ENCODE measurements at regions not wholly inside any gene's neighbourhood (a gene's known extent, or its start where the extent isn't known, plus 50 kb on each side); places are given as distances from the start of the nearest gene placed in this dataset.

DNA sequence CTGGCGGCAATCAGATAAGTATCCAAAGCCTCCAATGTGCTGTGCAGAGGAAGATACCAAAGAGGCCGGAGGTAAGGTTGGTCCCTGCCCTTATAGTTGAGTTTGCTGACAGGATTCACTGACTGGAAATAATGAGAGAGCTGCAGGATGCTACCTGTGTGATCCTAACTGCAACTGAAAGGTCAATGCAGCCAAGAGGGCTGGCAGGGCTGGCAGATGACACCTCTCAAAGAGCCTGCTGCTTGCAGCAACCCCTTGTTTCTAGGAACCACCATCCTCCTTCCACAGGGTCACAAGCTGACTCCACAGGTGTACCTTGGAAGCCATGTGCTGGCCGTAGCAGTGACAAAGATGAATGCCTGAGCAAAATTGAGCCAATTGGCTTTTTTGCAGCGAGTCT is 348.1 kb downstream of the DDX10 start:
- H3K27ac Mint-ChIP-seq = no peak overlapping the region
- no peaks in the 10 kb centered on the region for H3F3A ChIP-seq (ENCODE audit: low read depth)
- H3K9ac ChIP-seq = no peak overlapping the region
- no peaks in the 10 kb centered on the region for H3K79me2 ChIP-seq (ENCODE audit: low read depth)
- H3K4me1 Mint-ChIP-seq = no peaks in the 10 kb centered on the region
- no peaks in the 10 kb centered on the region for H3K9me3 Mint-ChIP-seq
- H3K36me3 ChIP-seq = no peaks in the 10 kb centered on the region
- H3K9me3 ChIP-seq (ENCODE audit: low read depth) = no peaks in the 10 kb centered on the region
- H3K4me3 ChIP-seq = no peak overlapping the region
- peaks cover 4% of the 10 kb centered on the region for H3K27me3 Mint-ChIP-seq (ENCODE audit: insufficient read depth, low read depth)
- H2AFZ ChIP-seq (replicated peaks) = no peak overlapping the region
- H3K4me1 ChIP-seq = no peaks in the 10 kb centered on the region
- TF ChIP-seq CTCF (IDR thresholded peaks at IDR 0.05) (no peak), EZH2 (IDR thresholded peaks at IDR 0.05) (no peak), EZH2phosphoT487 (IDR thresholded peaks at IDR 0.05) (no peak)
- no peak overlapping the region for H3K4me3 Mint-ChIP-seq
- no peaks in the 10 kb centered on the region for H3K36me3 Mint-ChIP-seq
- no peaks in the 10 kb centered on the region for H3K27me3 ChIP-seq
- H4K20me1 ChIP-seq (ENCODE audit: low read depth) = no peaks in the 10 kb centered on the region
- no peak overlapping the region for H3K27ac ChIP-seq
- DNase-seq (ENCODE audit: low spot score) = no peak
- H3K4me2 ChIP-seq = no peak overlapping the region

GRCh38 chr11:109015283-109015682 is 350.4 kb downstream of the DDX10 start:
- H3K4me3 ChIP-seq = no peak overlapping the region
- H3K9me3 Mint-ChIP-seq = no peaks in the 10 kb centered on the region
- no peak overlapping the region for H3K9ac ChIP-seq
- H4K20me1 ChIP-seq (ENCODE audit: low read depth) = no peaks in the 10 kb centered on the region
- no peaks in the 10 kb centered on the region for H3K4me1 ChIP-seq
- no peaks in the 10 kb centered on the region for H3F3A ChIP-seq (ENCODE audit: low read depth)
- H3K27ac Mint-ChIP-seq = no peak overlapping the region
- H2AFZ ChIP-seq (replicated peaks) = no peak overlapping the region
- no peaks in the 10 kb centered on the region for H3K79me2 ChIP-seq (ENCODE audit: low read depth)
- no peak overlapping the region for H3K4me3 Mint-ChIP-seq
- peaks cover 2% of the 10 kb centered on the region for H3K27me3 Mint-ChIP-seq (ENCODE audit: insufficient read depth, low read depth)
- DNase-seq (ENCODE audit: low spot score) = no peak
- no peaks in the 10 kb centered on the region for H3K27me3 ChIP-seq
- TF ChIP-seq CTCF (IDR thresholded peaks at IDR 0.05) (no peak), EZH2 (IDR thresholded peaks at IDR 0.05) (no peak), EZH2phosphoT487 (IDR thresholded peaks at IDR 0.05) (no peak)
- no peak overlapping the region for H3K27ac ChIP-seq
- no peaks in the 10 kb centered on the region for H3K4me1 Mint-ChIP-seq
- no peaks in the 10 kb centered on the region for H3K36me3 ChIP-seq
- no peaks in the 10 kb centered on the region for H3K36me3 Mint-ChIP-seq
- H3K4me2 ChIP-seq = no peak overlapping the region
- no peaks in the 10 kb centered on the region for H3K9me3 ChIP-seq (ENCODE audit: low read depth)

- Histone ChIP-seq H3K36me3 (no peaks in the 10 kb centered on the region), H4K20me1 (ENCODE audit: low read depth) (no peaks in the 10 kb centered on the region), H3K4me3 (no peak overlapping the region), H2AFZ (replicated peaks) (no peak overlapping the region), H3K9ac (no peak overlapping the region), H3K4me1 (no peaks in the 10 kb centered on the region), H3K4me2 (no peak overlapping the region), H3K9me3 (ENCODE audit: low read depth) (no peaks in the 10 kb centered on the region), H3F3A (ENCODE audit: low read depth) (no peaks in the 10 kb centered on the region), H3K27me3 (no peaks in the 10 kb centered on the region), H3K27ac (no peak overlapping the region), H3K79me2 (ENCODE audit: low read depth) (no peaks in the 10 kb centered on the region)
- no peaks in the 10 kb centered on the region for H3K4me1 Mint-ChIP-seq
- no peak for DNase-seq (ENCODE audit: low spot score)
- no peaks in the 10 kb centered on the region for H3K27me3 Mint-ChIP-seq (ENCODE audit: insufficient read depth, low read depth)
- no peaks in the 10 kb centered on the region for H3K9me3 Mint-ChIP-seq
- no peaks in the 10 kb centered on the region for H3K36me3 Mint-ChIP-seq
- H3K27ac Mint-ChIP-seq = no peak overlapping the region
- H3K4me3 Mint-ChIP-seq = no peak overlapping the region
- TF ChIP-seq CTCF (IDR thresholded peaks at IDR 0.05) = no peak
These were observed 351.9 kb downstream of the DDX10 start for GRCh38 chr11:109016724-109017123.

DNA sequence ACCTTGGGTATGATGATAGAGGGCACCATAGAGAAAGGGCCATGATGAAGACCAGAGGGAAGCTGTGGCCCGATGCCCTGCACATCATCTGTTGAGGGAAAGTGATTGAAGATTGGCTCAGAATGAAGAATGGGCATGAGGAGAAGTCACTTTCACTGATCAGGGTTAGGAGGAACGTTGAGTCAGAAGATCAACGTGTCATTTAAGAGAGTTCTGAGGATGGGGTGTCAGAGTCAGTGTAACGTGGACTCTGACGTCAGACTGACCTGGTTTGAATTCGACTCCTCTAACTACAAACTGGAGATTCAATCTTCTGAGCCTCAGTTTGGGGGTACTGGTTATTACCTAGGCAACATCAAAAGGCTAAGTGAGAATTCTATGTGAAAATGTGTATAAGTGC is 352.6 kb downstream of the DDX10 start:
- Histone ChIP-seq H3K36me3 (no peaks in the 10 kb centered on the region), H3K4me3 (no peak overlapping the region), H4K20me1 (ENCODE audit: low read depth) (no peaks in the 10 kb centered on the region), H3K4me1 (no peaks in the 10 kb centered on the region), H3K79me2 (ENCODE audit: low read depth) (no peaks in the 10 kb centered on the region), H2AFZ (replicated peaks) (no peak overlapping the region), H3F3A (ENCODE audit: low read depth) (no peaks in the 10 kb centered on the region), H3K27me3 (no peaks in the 10 kb centered on the region), H3K9ac (no peak overlapping the region), H3K9me3 (ENCODE audit: low read depth) (no peaks in the 10 kb centered on the region), H3K4me2 (no peak overlapping the region), H3K27ac (no peak overlapping the region)
- Mint-ChIP-seq H3K4me3 (no peak overlapping the region), H3K27me3 (ENCODE audit: insufficient read depth, low read depth) (no peaks in the 10 kb centered on the region), H3K9me3 (no peaks in the 10 kb centered on the region), H3K36me3 (no peaks in the 10 kb centered on the region), H3K27ac (no peak overlapping the region), H3K4me1 (no peaks in the 10 kb centered on the region)
- TF ChIP-seq EZH2 (IDR thresholded peaks at IDR 0.05) (no peak), CTCF (IDR thresholded peaks at IDR 0.05) (no peak), EZH2phosphoT487 (IDR thresholded peaks at IDR 0.05) (no peak)
- no peak for DNase-seq (ENCODE audit: low spot score)

Measured in neural progenitor cell (in vitro differentiated cells).